ENCODE measurements at regions not wholly inside any gene's neighbourhood (a gene's known extent, or its start where the extent isn't known, plus 50 kb on each side); places are given as distances from the start of the nearest gene placed in this dataset.

GRCh38 chr2:168355779-168356476, 100.1 kb upstream of the CERS6 start:
- TF ChIP-seq CTCF (conservative IDR thresholded peaks at IDR 0.05; ENCODE audit: low read depth, low read length) (no peak), EZH2 (IDR thresholded peaks at IDR 0.05; ENCODE audit: borderline replicate concordance, low read depth, low read length, poor library complexity, severe bottlenecking) (no peak)

Measured in A673 (cell line).